HCT116 (cell line): ENCODE measurements at regions not wholly inside any gene's neighbourhood (a gene's known extent, or its start where the extent isn't known, plus 50 kb on each side); places are given as distances from the start of the nearest gene placed in this dataset.

Experiments used
- ATAC-seq: fragments of 200-7000 bp; cut with Tn5 transposase; 2 replicates; pipeline ENCODE4 v1.9.1; 2020; ENCODE audit warnings: mild to moderate bottlenecking, moderate library complexity
- BruUV-seq: library from RNA; stranded (reverse); fragments of 400-500 nt; replicated peaks from 2 replicates; lab custom pipeline; 2021; lab: Mats Ljungman, UMichigan
- CTCF ChIA-PET: fragments of 300-600 bp; sonication (Branson Sonifier 250); formaldehyde crosslinking; loops from one replicate; lab custom pipeline; 2021; ENCODE audit warnings: antibody characterized with exemption; lab: Charles Lee
- POLR2A ChIA-PET: fragments of 300-600, 350-600 bp; sonication (Branson Sonifier 250); formaldehyde crosslinking; loops from one replicate; lab custom pipeline; 2021; ENCODE audit warnings: antibody characterized with exemption; lab: Charles Lee
- RAD21 ChIA-PET, 2 experiments: fragments of 300-600 bp; sonication (Branson Sonifier 250); formaldehyde crosslinking; loops; one replicate each; lab custom pipeline; 2023; ENCODE audit warnings: low total read pairs in 2 of 2; ENCODE audit not compliant: uncharacterized antibody in 2 of 2, unreplicated experiment in 2 of 2, low non-redundant PET in 1 of 2; lab: Charles Lee
- DNase-seq: peaks from one replicate; pipeline ENCODE4 v3.0.0-alpha.2; 2010; ENCODE audit warnings: low read depth, low spot score
- H2AFZ ChIP-seq: fragments of 200-600 bp; shearing (Covaris generic), sonication (generic); 2 replicates; pipeline ENCODE4 v1.6.1; 2017; ENCODE audit warnings: low read depth, mixed run types, mixed read lengths, antibody characterized with exemption, low read length; ENCODE audit not compliant: poor library complexity, severe bottlenecking
- H3K27ac ChIP-seq: 2 replicates; pipeline ENCODE4 v1.5.1; 2012; ENCODE audit warnings: low read depth, low read length
- H3K27me3 ChIP-seq: fragments of 200-600 bp; sonication (generic); 2 replicates; pipeline ENCODE4 v1.6.1; 2016; ENCODE audit warnings: mixed run types, low read length, mixed read lengths; ENCODE audit not compliant: insufficient read depth
- H3K36me3 ChIP-seq, 2 experiments: fragments of 200-500 bp in 1 of 2; fragments of 200-600 bp in 1 of 2; sonication (Bioruptor generic) in 1 of 2; sonication (generic) in 1 of 2; 2 replicates each; pipeline versions ENCODE4 v1.5.1 to v1.6.1; 2014 to 2016; ENCODE audit warnings: low read length in 2 of 2, inconsistent platforms in 1 of 2, mixed read lengths in 1 of 2, mixed run types in 1 of 2; ENCODE audit not compliant: insufficient read depth in 2 of 2, control insufficient read depth in 1 of 2
- H3K4me1 ChIP-seq, 2 experiments: fragments of 200-600 bp in 1 of 2; sonication (generic) in 1 of 2; 2 replicates each; pipeline versions ENCODE4 v1.5.1 to v1.6.1; 2012 to 2017; ENCODE audit warnings: low read length in 2 of 2, inconsistent platforms in 1 of 2, mild to moderate bottlenecking in 1 of 2, mixed read lengths in 1 of 2, mixed run types in 1 of 2, moderate library complexity in 1 of 2; ENCODE audit not compliant: insufficient read depth in 2 of 2, control insufficient read depth in 1 of 2
- H3K4me2 ChIP-seq: fragments of 200-600 bp; sonication (generic); 2 replicates; pipeline ENCODE4 v1.6.1; 2017; ENCODE audit warnings: mixed run types, low read length, mixed read lengths
- H3K4me3 ChIP-seq, 2 experiments: fragments of 200-600 bp in 1 of 2; sonication (generic) in 1 of 2; replicated peaks in 1 of 2; 2 replicates each; pipeline ENCODE4 v1.5.1; 2011 to 2016; ENCODE audit warnings: low read length in 2 of 2, control low read depth in 1 of 2, low read depth in 1 of 2, mild to moderate bottlenecking in 1 of 2, mixed read lengths in 1 of 2, mixed run types in 1 of 2
- H3K79me2 ChIP-seq: fragments of 200-600 bp; sonication (generic); 2 replicates; pipeline ENCODE4 v1.6.1; 2017; ENCODE audit warnings: mild to moderate bottlenecking, mixed run types, low read length, moderate library complexity, mixed read lengths; ENCODE audit not compliant: insufficient read depth
- H3K9ac ChIP-seq: fragments of 200-600 bp; sonication (generic); 2 replicates; pipeline ENCODE4 v1.6.1; 2016; ENCODE audit warnings: low read length, mixed read lengths
- H3K9me2 ChIP-seq: fragments of 200-600 bp; sonication (generic), shearing (Covaris generic); 2 replicates; pipeline ENCODE4 v1.6.1; 2017; ENCODE audit warnings: mixed run types, mild to moderate bottlenecking, moderate library complexity; ENCODE audit not compliant: insufficient read depth
- H3K9me3 ChIP-seq, 2 experiments: fragments of 200-500 bp in 1 of 2; fragments of 200-600 bp in 1 of 2; sonication (Bioruptor generic) in 1 of 2; sonication (generic) in 1 of 2; 2 replicates each; pipeline ENCODE4 v1.6.1; 2014 to 2017; ENCODE audit warnings: low read length in 2 of 2, mixed read lengths in 2 of 2, inconsistent platforms in 1 of 2, low read depth in 1 of 2, mild to moderate bottlenecking in 1 of 2, mixed run types in 1 of 2, moderate library complexity in 1 of 2; ENCODE audit not compliant: control insufficient read depth in 1 of 2, insufficient read depth in 1 of 2
- H4K20me1 ChIP-seq: fragments of 200-600 bp; sonication (generic), shearing (Covaris generic); 2 replicates; pipeline ENCODE4 v1.6.1; 2017; ENCODE audit warnings: mixed run types, mild to moderate bottlenecking, moderate library complexity; ENCODE audit not compliant: insufficient read depth
- CEBPB ChIP-seq: IDR thresholded peaks from 2 replicates; pipeline ENCODE4 v1.6.1; 2012; ENCODE audit warnings: low read depth
- EGR1 ChIP-seq: IDR thresholded peaks from 2 replicates; pipeline ENCODE4 v1.6.1; 2012; ENCODE audit warnings: low read depth
- EZH2 ChIP-seq: fragments of 200-600 bp; sonication (generic); IDR thresholded peaks from 2 replicates; pipeline ENCODE4 v1.6.1; 2017; ENCODE audit warnings: antibody characterized with exemption, mixed run types
- EZH2phosphoT487 ChIP-seq: fragments of 200-600 bp; IDR thresholded peaks from 2 replicates; pipeline ENCODE4 v1.6.1; 2018; ENCODE audit warnings: antibody characterized with exemption, borderline replicate concordance
- FOSL1 ChIP-seq: IDR thresholded peaks from 2 replicates; pipeline ENCODE4 v1.6.1; 2012; ENCODE audit warnings: low read depth
- JUND ChIP-seq: IDR thresholded peaks from 2 replicates; pipeline ENCODE4 v1.6.1; 2012
- POLR2A ChIP-seq: IDR thresholded peaks from 2 replicates; pipeline ENCODE4 v1.7.0; 2011; ENCODE audit warnings: borderline replicate concordance; ENCODE audit not compliant: insufficient read depth, insufficient read length; ENCODE audit errors: extremely low read depth
- POLR2AphosphoS5 ChIP-seq: IDR thresholded peaks from 2 replicates; pipeline ENCODE4 v1.6.1; 2011; ENCODE audit warnings: mild to moderate bottlenecking, low read depth, low read length, moderate library complexity
- RAD21 ChIP-seq: IDR thresholded peaks from 2 replicates; pipeline ENCODE4 v1.6.1; 2012; ENCODE audit warnings: low read depth, mild to moderate bottlenecking
- SP1 ChIP-seq: IDR thresholded peaks from 2 replicates; pipeline ENCODE4 v1.6.1; 2012; ENCODE audit warnings: low read depth
- SRF ChIP-seq: IDR thresholded peaks from 2 replicates; pipeline ENCODE4 v1.6.1; 2012; ENCODE audit warnings: low read depth
- TCF7L2 ChIP-seq: IDR thresholded peaks from 2 replicates; pipeline ENCODE4 v1.7.0; 2011; ENCODE audit warnings: borderline replicate concordance, inconsistent platforms; ENCODE audit not compliant: insufficient read depth, insufficient read length; ENCODE audit errors: extremely low read depth
- YY1 ChIP-seq: IDR thresholded peaks from 2 replicates; pipeline ENCODE4 v1.6.1; 2011; ENCODE audit warnings: low read length, low read depth, moderate library complexity, mild to moderate bottlenecking; ENCODE audit not compliant: insufficient replicate concordance; ENCODE audit errors: extremely low read depth
- ZFX ChIP-seq: fragments of 450-650 bp; IDR thresholded peaks from 2 replicates; pipeline ENCODE4 v1.6.1; 2017
- ZNF274 ChIP-seq: fragments of 200-500 bp; sonication (Bioruptor generic); IDR thresholded peaks from 2 replicates; pipeline ENCODE4 v1.6.1; 2014; ENCODE audit warnings: mild to moderate bottlenecking, low read depth, low read length, inconsistent platforms
- intact Hi-C: fragments of 100-400 bp; cut with micrococcal nuclease; formaldehyde crosslinking; loops from 2 replicates; pipeline ENCODE4 v1.10.0; 2022
- TF ChIP-seq, protein P1 (sequence below): IDR thresholded peaks from 2 replicates; pipeline ENCODE4 v1.6.1; 2012
- TF ChIP-seq, protein P2 (sequence below): IDR thresholded peaks from 2 replicates; pipeline ENCODE4 v1.6.1; 2012; ENCODE audit warnings: low read depth
- TF ChIP-seq, protein P3 (sequence below), 3 experiments: fragments of 200-600 bp in 1 of 3; sonication (generic) in 1 of 3; IDR thresholded peaks in 2 of 3; conservative IDR thresholded peaks in 1 of 3; 2 replicates each; pipeline ENCODE4 v1.5.1; 2012 to 2017; ENCODE audit warnings: low read depth in 2 of 3, low read length in 2 of 3, antibody characterized with exemption in 1 of 3, borderline replicate concordance in 1 of 3, control low read depth in 1 of 3, mild to moderate bottlenecking in 1 of 3, mixed read lengths in 1 of 3, mixed run types in 1 of 3, moderate library complexity in 1 of 3; ENCODE audit not compliant: insufficient read depth in 1 of 3
- TF ChIP-seq, protein P4 (sequence below): IDR thresholded peaks from 2 replicates; pipeline ENCODE4 v1.6.1; 2012
- TF ChIP-seq, protein P5 (sequence below): IDR thresholded peaks from 2 replicates; pipeline ENCODE4 v1.6.1; 2011; ENCODE audit warnings: mild to moderate bottlenecking, low read length, moderate library complexity; ENCODE audit not compliant: insufficient replicate concordance; ENCODE audit errors: extremely low read depth

DNA sequence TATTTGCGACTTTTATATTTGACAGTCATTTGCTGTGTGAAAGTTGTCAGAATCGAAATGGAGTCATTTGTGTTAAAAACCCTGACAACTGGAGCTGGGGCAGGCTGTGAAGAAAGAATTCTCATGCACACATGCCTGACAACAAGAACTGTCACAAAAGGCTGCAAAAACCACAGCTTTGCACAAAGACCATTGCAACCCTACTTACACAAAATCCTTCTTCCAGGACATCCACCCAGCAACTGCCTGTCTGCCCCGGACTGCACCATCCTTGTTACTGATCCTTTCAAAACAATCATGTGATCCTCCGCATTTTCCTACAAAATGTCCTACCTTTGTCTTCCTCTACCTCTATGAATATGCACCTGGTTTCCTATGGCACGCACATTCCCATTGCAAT lies 66.8 kb upstream of the IRS2 start:
- POLR2A ChIA-PET, result no interaction called here
- Histone ChIP-seq H3K4me3 (no peak overlapping the region), H4K20me1 (no peaks in the 10 kb centered on the region), H3K79me2 (no peaks in the 10 kb centered on the region), H3K4me1 (peaks cover 0 to 2% of the 10 kb centered on the region in 2 experiments; a peak in 2 of 4 replicates), H3K9me3 (no peaks in the 10 kb centered on the region), H3K4me2 (no peak overlapping the region), H3K27ac (no peak overlapping the region), H2AFZ (no peak overlapping the region), H3K9ac (no peak overlapping the region), H3K36me3 (no peaks in the 10 kb centered on the region), H3K27me3 (no peaks in the 10 kb centered on the region), H3K9me2 (no peaks in the 10 kb centered on the region)
- RAD21 ChIA-PET, result no interaction called here
- intact Hi-C loops, result no loop called here
- CTCF ChIA-PET, result no interaction called here
- no TSS peak for BruUV-seq
- no peak for ATAC-seq
- TF ChIP-seq SP1 (no peak), SRF (no peak), TCF7L2 (no peak), EGR1 (no peak), ZNF274 (no peak), EZH2 (no peak), FOSL1 (no peak), EZH2phosphoT487 (no peak), JUND (no peak), YY1 (no peak), CEBPB (no peak), POLR2A (no peak), POLR2AphosphoS5 (no peak), ZFX (no peak), RAD21 (no peak)
- TF ChIP-seq, protein P1, sequence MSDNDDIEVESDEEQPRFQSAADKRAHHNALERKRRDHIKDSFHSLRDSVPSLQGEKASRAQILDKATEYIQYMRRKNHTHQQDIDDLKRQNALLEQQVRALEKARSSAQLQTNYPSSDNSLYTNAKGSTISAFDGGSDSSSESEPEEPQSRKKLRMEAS, result no peak
- TF ChIP-seq, protein P2, sequence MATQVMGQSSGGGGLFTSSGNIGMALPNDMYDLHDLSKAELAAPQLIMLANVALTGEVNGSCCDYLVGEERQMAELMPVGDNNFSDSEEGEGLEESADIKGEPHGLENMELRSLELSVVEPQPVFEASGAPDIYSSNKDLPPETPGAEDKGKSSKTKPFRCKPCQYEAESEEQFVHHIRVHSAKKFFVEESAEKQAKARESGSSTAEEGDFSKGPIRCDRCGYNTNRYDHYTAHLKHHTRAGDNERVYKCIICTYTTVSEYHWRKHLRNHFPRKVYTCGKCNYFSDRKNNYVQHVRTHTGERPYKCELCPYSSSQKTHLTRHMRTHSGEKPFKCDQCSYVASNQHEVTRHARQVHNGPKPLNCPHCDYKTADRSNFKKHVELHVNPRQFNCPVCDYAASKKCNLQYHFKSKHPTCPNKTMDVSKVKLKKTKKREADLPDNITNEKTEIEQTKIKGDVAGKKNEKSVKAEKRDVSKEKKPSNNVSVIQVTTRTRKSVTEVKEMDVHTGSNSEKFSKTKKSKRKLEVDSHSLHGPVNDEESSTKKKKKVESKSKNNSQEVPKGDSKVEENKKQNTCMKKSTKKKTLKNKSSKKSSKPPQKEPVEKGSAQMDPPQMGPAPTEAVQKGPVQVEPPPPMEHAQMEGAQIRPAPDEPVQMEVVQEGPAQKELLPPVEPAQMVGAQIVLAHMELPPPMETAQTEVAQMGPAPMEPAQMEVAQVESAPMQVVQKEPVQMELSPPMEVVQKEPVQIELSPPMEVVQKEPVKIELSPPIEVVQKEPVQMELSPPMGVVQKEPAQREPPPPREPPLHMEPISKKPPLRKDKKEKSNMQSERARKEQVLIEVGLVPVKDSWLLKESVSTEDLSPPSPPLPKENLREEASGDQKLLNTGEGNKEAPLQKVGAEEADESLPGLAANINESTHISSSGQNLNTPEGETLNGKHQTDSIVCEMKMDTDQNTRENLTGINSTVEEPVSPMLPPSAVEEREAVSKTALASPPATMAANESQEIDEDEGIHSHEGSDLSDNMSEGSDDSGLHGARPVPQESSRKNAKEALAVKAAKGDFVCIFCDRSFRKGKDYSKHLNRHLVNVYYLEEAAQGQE, result no peak
- TF ChIP-seq, protein P3, sequence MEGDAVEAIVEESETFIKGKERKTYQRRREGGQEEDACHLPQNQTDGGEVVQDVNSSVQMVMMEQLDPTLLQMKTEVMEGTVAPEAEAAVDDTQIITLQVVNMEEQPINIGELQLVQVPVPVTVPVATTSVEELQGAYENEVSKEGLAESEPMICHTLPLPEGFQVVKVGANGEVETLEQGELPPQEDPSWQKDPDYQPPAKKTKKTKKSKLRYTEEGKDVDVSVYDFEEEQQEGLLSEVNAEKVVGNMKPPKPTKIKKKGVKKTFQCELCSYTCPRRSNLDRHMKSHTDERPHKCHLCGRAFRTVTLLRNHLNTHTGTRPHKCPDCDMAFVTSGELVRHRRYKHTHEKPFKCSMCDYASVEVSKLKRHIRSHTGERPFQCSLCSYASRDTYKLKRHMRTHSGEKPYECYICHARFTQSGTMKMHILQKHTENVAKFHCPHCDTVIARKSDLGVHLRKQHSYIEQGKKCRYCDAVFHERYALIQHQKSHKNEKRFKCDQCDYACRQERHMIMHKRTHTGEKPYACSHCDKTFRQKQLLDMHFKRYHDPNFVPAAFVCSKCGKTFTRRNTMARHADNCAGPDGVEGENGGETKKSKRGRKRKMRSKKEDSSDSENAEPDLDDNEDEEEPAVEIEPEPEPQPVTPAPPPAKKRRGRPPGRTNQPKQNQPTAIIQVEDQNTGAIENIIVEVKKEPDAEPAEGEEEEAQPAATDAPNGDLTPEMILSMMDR (IDR thresholded peaks at IDR 0.05 in 2 of 3, conservative IDR thresholded peaks at IDR 0.05 in 1 of 3; ENCODE audit: borderline replicate concordance in 1 of 3, insufficient read depth in 1 of 3, low read depth in 2 of 3, low read length in 2 of 3), result no peak
- TF ChIP-seq, protein P4, sequence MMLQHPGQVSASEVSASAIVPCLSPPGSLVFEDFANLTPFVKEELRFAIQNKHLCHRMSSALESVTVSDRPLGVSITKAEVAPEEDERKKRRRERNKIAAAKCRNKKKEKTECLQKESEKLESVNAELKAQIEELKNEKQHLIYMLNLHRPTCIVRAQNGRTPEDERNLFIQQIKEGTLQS, result no peak
- TF ChIP-seq, protein P5, sequence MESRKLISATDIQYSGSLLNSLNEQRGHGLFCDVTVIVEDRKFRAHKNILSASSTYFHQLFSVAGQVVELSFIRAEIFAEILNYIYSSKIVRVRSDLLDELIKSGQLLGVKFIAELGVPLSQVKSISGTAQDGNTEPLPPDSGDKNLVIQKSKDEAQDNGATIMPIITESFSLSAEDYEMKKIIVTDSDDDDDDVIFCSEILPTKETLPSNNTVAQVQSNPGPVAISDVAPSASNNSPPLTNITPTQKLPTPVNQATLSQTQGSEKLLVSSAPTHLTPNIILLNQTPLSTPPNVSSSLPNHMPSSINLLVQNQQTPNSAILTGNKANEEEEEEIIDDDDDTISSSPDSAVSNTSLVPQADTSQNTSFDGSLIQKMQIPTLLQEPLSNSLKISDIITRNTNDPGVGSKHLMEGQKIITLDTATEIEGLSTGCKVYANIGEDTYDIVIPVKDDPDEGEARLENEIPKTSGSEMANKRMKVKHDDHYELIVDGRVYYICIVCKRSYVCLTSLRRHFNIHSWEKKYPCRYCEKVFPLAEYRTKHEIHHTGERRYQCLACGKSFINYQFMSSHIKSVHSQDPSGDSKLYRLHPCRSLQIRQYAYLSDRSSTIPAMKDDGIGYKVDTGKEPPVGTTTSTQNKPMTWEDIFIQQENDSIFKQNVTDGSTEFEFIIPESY, result no peak
- DNase-seq, result no peak
